Keratinocyte (primary cell): ENCODE measurements at regions not wholly inside any gene's neighbourhood (a gene's known extent, or its start where the extent isn't known, plus 50 kb on each side); places are given as distances from the start of the nearest gene placed in this dataset.

Experiments
- DNase-seq: peaks from one replicate; pipeline ENCODE4 v3.0.0-alpha.2; 2011; ENCODE audit warnings: low read depth, missing footprints, low spot score
- FAIRE-seq: peaks from 2 replicates; lab custom pipeline; 2011; peaks lifted over from hg19 to GRCh38; lab: Jason Lieb, UNC
- H2AFZ ChIP-seq: 2 replicates; pipeline ENCODE4 v1.6.0; 2012; ENCODE audit warnings: low read length, control low read depth, inconsistent platforms; ENCODE audit not compliant: control insufficient read depth
- H3K27ac ChIP-seq: 2 replicates; pipeline ENCODE4 v1.5.1; 2011; ENCODE audit warnings: low read length; ENCODE audit not compliant: control insufficient read depth, insufficient read depth
- H3K27me3 ChIP-seq: 3 replicates; pipeline ENCODE4 v1.6.0; 2011; ENCODE audit warnings: low read length; ENCODE audit not compliant: control insufficient read depth, insufficient read depth; ENCODE audit errors: extremely low read depth
- H3K36me3 ChIP-seq, 2 experiments: 2 replicates in 1 of 2; 3 replicates in 1 of 2; pipeline ENCODE4 v1.5.1; 2011; ENCODE audit warnings: low read length in 2 of 2, mild to moderate bottlenecking in 1 of 2; ENCODE audit not compliant: control insufficient read depth in 2 of 2, insufficient read depth in 2 of 2; ENCODE audit errors: extremely low read depth in 1 of 2
- H3K4me1 ChIP-seq: 3 replicates; pipeline ENCODE4 v1.5.1; 2011; ENCODE audit warnings: low read length; ENCODE audit not compliant: control insufficient read depth, insufficient read depth; ENCODE audit errors: extremely low read depth
- H3K4me2 ChIP-seq: 3 replicates; pipeline ENCODE4 v1.6.0; 2011; ENCODE audit warnings: low read depth, low read length; ENCODE audit not compliant: control insufficient read depth, insufficient read depth; ENCODE audit errors: extremely low read depth
- H3K4me3 ChIP-seq, 3 experiments: fragments of 200-600 bp in 1 of 3; sonication (generic) in 1 of 3; 2 replicates in 2 of 3; 3 replicates in 1 of 3; pipeline ENCODE4 v1.5.1; 2011 to 2016; ENCODE audit warnings: low read length in 3 of 3, mild to moderate bottlenecking in 3 of 3, control low read depth in 2 of 3, inconsistent platforms in 1 of 3, low read depth in 1 of 3, mixed read lengths in 1 of 3, mixed run types in 1 of 3, moderate library complexity in 1 of 3; ENCODE audit not compliant: control insufficient read depth in 2 of 3, insufficient read depth in 2 of 3; ENCODE audit errors: extremely low read depth in 1 of 3
- H3K79me2 ChIP-seq: 2 replicates; pipeline ENCODE4 v1.6.0; 2012; ENCODE audit warnings: low read length; ENCODE audit not compliant: control insufficient read depth, insufficient read depth
- H3K9ac ChIP-seq: 3 replicates; pipeline ENCODE4 v1.6.0; 2011; ENCODE audit warnings: low read length; ENCODE audit not compliant: control insufficient read depth, insufficient read depth; ENCODE audit errors: extremely low read depth
- H3K9me1 ChIP-seq: 3 replicates; pipeline ENCODE4 v1.6.0; 2011; ENCODE audit warnings: low read length; ENCODE audit not compliant: control insufficient read depth, insufficient read depth; ENCODE audit errors: extremely low read depth
- H3K9me3 ChIP-seq: 2 replicates; pipeline ENCODE4 v1.5.1; 2012; ENCODE audit warnings: low read depth, low read length; ENCODE audit not compliant: control insufficient read depth
- H4K20me1 ChIP-seq: 3 replicates; pipeline ENCODE4 v1.6.0; 2011; ENCODE audit warnings: low read length; ENCODE audit not compliant: control insufficient read depth, insufficient read depth; ENCODE audit errors: extremely low read depth
- CTCF ChIP-seq, 3 experiments: IDR thresholded peaks in 1 of 3; conservative IDR thresholded peaks in 1 of 3; optimal IDR thresholded peaks in 1 of 3; 2 replicates in 2 of 3; 3 replicates in 1 of 3; pipeline versions ENCODE3 to v1.5.1; 2011; ENCODE audit warnings: low read length in 3 of 3, mild to moderate bottlenecking in 3 of 3, moderate library complexity in 2 of 3, control low read depth in 1 of 3, inconsistent platforms in 1 of 3; ENCODE audit not compliant: insufficient read depth in 2 of 3; ENCODE audit errors: extremely low read depth in 1 of 3
- EZH2 ChIP-seq: IDR thresholded peaks from one replicate; pipeline ENCODE4 v1.6.1; 2012; ENCODE audit warnings: inconsistent platforms, mild to moderate bottlenecking, low read length, moderate library complexity
- dilution Hi-C: fragments of 300-500 bp; cut with MboI; formaldehyde crosslinking; loops from one replicate; pipeline ENCODE4 v1.7.0; 2020; ENCODE audit warnings: low sequenced_read_pairs; ENCODE audit not compliant: extremely low pct_ligation_motif_present

- Histone ChIP-seq H3K36me3 (no peaks in the 10 kb centered on the region), H3K79me2 (no peaks in the 10 kb centered on the region), H2AFZ (no peak overlapping the region), H4K20me1 (no peaks in the 10 kb centered on the region), H3K9ac (no peak overlapping the region), H3K9me1 (no peaks in the 10 kb centered on the region), H3K9me3 (peaks cover 2% of the 10 kb centered on the region), H3K4me3 (no peak overlapping the region), H3K27me3 (no peaks in the 10 kb centered on the region), H3K4me1 (peaks cover 3% of the 10 kb centered on the region), H3K4me2 (no peak overlapping the region), H3K27ac (no peak overlapping the region)
- dilution Hi-C loops: no loop called here
- DNase-seq (no peak), FAIRE-seq (no peak)
- TF ChIP-seq CTCF (optimal IDR thresholded peaks at IDR 0.05 in 1 of 3, IDR thresholded peaks at IDR 0.05 in 1 of 3, conservative IDR thresholded peaks at IDR 0.05 in 1 of 3; ENCODE audit: extremely low read depth in 1 of 3, insufficient read depth in 2 of 3, low read length in 3 of 3) (no peak), EZH2 (no peak)
Measured at GRCh38 chr2:220163486-220163885, 536.1 kb downstream of the SLC4A3 start.

- peak; percentile 23 for FAIRE-seq
- dilution Hi-C loops: no loop called here
Measured at GRCh38 chr2:220165401-220165800, 538.0 kb downstream of the SLC4A3 start.

More at GRCh38 chr2:220165401-220165800, 538.0 kb downstream of the SLC4A3 start:
- no peak overlapping the region for H3K27ac ChIP-seq
- no peaks in the 10 kb centered on the region for H3K79me2 ChIP-seq
- H3K27me3 ChIP-seq: no peaks in the 10 kb centered on the region
- no peak for TF ChIP-seq EZH2
- peak; percentile 50 to 71 (median 63) for TF ChIP-seq CTCF (optimal IDR thresholded peaks at IDR 0.05 in 1 of 3, IDR thresholded peaks at IDR 0.05 in 1 of 3, conservative IDR thresholded peaks at IDR 0.05 in 1 of 3; ENCODE audit: extremely low read depth in 1 of 3, insufficient read depth in 2 of 3, low read length in 3 of 3)
- peaks cover 3% of the 10 kb centered on the region for H3K4me1 ChIP-seq
- no peak for DNase-seq
- no peak overlapping the region for H3K4me3 ChIP-seq
- no peaks in the 10 kb centered on the region for H3K9me1 ChIP-seq
- peaks cover 2% of the 10 kb centered on the region for H3K9me3 ChIP-seq
- H2AFZ ChIP-seq: no peak overlapping the region
- no peaks in the 10 kb centered on the region for H3K36me3 ChIP-seq
- no peaks in the 10 kb centered on the region for H4K20me1 ChIP-seq
- no peak overlapping the region for H3K9ac ChIP-seq
- peak overlapping the region; percentile 7 for H3K4me2 ChIP-seq
